NCI-H526 (cell line): ENCODE measurements at regions not wholly inside any gene's neighbourhood (a gene's known extent, or its start where the extent isn't known, plus 50 kb on each side); places are given as distances from the start of the nearest gene placed in this dataset.
A peak's percentile ranks its signal among the peaks of the same experiment; 100 is the strongest.

ENCODE experiments used
- DNase-seq, 2 experiments: peaks; one replicate each; lab custom pipeline; 2025; lab: John Stamatoyannopoulos, UW

GRCh38 chr1:244347942-244348341, 103.8 kb downstream of the ADSS2 start:
- DNase-seq: peak; percentile 42 to 43

- no peak for DNase-seq
These were observed 102.6 kb downstream of the ADSS2 start for GRCh38 chr1:244349103-244349531.

- DNase-seq: no peak
These were observed 102.1 kb downstream of the ADSS2 start for GRCh38 chr1:244349581-244350001.

- DNase-seq: no peak
These were observed 101.7 kb downstream of the ADSS2 start for GRCh38 chr1:244350027-244350426.

- no peak for DNase-seq
These were observed 99.4 kb downstream of the ADSS2 start for GRCh38 chr1:244352156-244352830.

GRCh38 chr1:244353551-244354091, 98.1 kb downstream of the ADSS2 start:
- no peak for DNase-seq

- no peak for DNase-seq
These were observed 96.9 kb downstream of the ADSS2 start for GRCh38 chr1:244354810-244355278.

- DNase-seq: no peak
These were observed 95.3 kb downstream of the ADSS2 start for GRCh38 chr1:244356376-244356775.
